ENCODE measurements at regions not wholly inside any gene's neighbourhood (a gene's known extent, or its start where the extent isn't known, plus 50 kb on each side); places are given as distances from the start of the nearest gene placed in this dataset.
"Not testable (repeated sequence)": the region's sequence is repeated elsewhere in the genome, so short reads cannot be mapped to it uniquely, and the experiment has no call there.

- no peaks in the 10 kb centered on the region for H3K27me3 ChIP-seq (ENCODE audit: low read depth)
- no peak for TF ChIP-seq CTCF (IDR thresholded peaks at IDR 0.05)
- intact Hi-C loops (cut with DNase I): no loop called here
- no peak overlapping the region for H3K27ac ChIP-seq
- no peak overlapping the region for H3K4me3 ChIP-seq
- DNase-seq: no peak
- ATAC-seq: no peak
- no peaks in the 10 kb centered on the region for H3K4me1 ChIP-seq
- no peaks in the 10 kb centered on the region for H3K9me3 ChIP-seq
- no peaks in the 10 kb centered on the region for H3K36me3 ChIP-seq
These were observed 98.3 kb upstream of the GRIN2A start for GRCh38 chr16:10280262-10281170.

- Histone ChIP-seq H3K36me3 (no peaks in the 10 kb centered on the region), H3K27me3 (ENCODE audit: low read depth) (no peaks in the 10 kb centered on the region), H3K9me3 (no peaks in the 10 kb centered on the region), H3K27ac (no peak overlapping the region), H3K4me3 (no peak overlapping the region), H3K4me1 (no peaks in the 10 kb centered on the region)
- no peak for ATAC-seq
- no peak for TF ChIP-seq CTCF (IDR thresholded peaks at IDR 0.05)
- DNase-seq: no peak
- intact Hi-C loops (cut with DNase I): no loop called here
These were observed 100.1 kb upstream of the GRIN2A start for GRCh38 chr16:10282367-10282766.

- H3K4me1 ChIP-seq; ATAC-seq; DNase-seq; intact Hi-C loops (cut with DNase I); H3K27me3 ChIP-seq (ENCODE audit: low read depth); H3K4me3 ChIP-seq; H3K36me3 ChIP-seq; H3K27ac ChIP-seq; H3K9me3 ChIP-seq: not testable (repeated sequence)
These were observed 101.0 kb upstream of the GRIN2A start for GRCh38 chr16:10283246-10283645.

GRCh38 chr16:10290467-10291105 lies 95.3 kb upstream of the ATF7IP2 start:
- ATAC-seq; DNase-seq; H3K27me3 ChIP-seq (ENCODE audit: low read depth); H3K27ac ChIP-seq; H3K36me3 ChIP-seq; intact Hi-C loops (cut with DNase I); H3K9me3 ChIP-seq; H3K4me1 ChIP-seq; H3K4me3 ChIP-seq: not testable (repeated sequence)

GRCh38 chr16:10292197-10292596 lies 93.7 kb upstream of the ATF7IP2 start:
- H3K4me3 ChIP-seq; H3K36me3 ChIP-seq; intact Hi-C loops (cut with DNase I); DNase-seq; H3K9me3 ChIP-seq; ATAC-seq; H3K27me3 ChIP-seq (ENCODE audit: low read depth); H3K27ac ChIP-seq; H3K4me1 ChIP-seq: not testable (repeated sequence)

GRCh38 chr16:10292976-10293375 lies 92.9 kb upstream of the ATF7IP2 start:
- H3K4me1 ChIP-seq; H3K36me3 ChIP-seq; DNase-seq; H3K4me3 ChIP-seq; H3K27me3 ChIP-seq (ENCODE audit: low read depth); H3K9me3 ChIP-seq; intact Hi-C loops (cut with DNase I); H3K27ac ChIP-seq; ATAC-seq: not testable (repeated sequence)

- H3K4me1 ChIP-seq; H3K27me3 ChIP-seq (ENCODE audit: low read depth); DNase-seq; H3K4me3 ChIP-seq; intact Hi-C loops (cut with DNase I); ATAC-seq; H3K27ac ChIP-seq; H3K36me3 ChIP-seq; H3K9me3 ChIP-seq: not testable (repeated sequence)
These were observed 91.7 kb upstream of the ATF7IP2 start for GRCh38 chr16:10294153-10294552.

GRCh38 chr16:10296956-10297340 lies 88.9 kb upstream of the ATF7IP2 start:
- ATAC-seq: no peak
- intact Hi-C loops (cut with DNase I): no loop called here

More at GRCh38 chr16:10296956-10297340, 88.9 kb upstream of the ATF7IP2 start:
- Histone ChIP-seq H3K4me3 (no peak overlapping the region), H3K27me3 (ENCODE audit: low read depth) (no peaks in the 10 kb centered on the region), H3K36me3 (no peaks in the 10 kb centered on the region), H3K4me1 (no peaks in the 10 kb centered on the region), H3K9me3 (no peaks in the 10 kb centered on the region), H3K27ac (no peak overlapping the region)
- TF ChIP-seq CTCF (IDR thresholded peaks at IDR 0.05): no peak
- DNase-seq: no peak
